ENCODE measurements at regions not wholly inside any gene's neighbourhood (a gene's known extent, or its start where the extent isn't known, plus 50 kb on each side); places are given as distances from the start of the nearest gene placed in this dataset.

- no peak for DNase-seq (ENCODE audit: low spot score)
These were observed 1208.3 kb downstream of the PCDH9 start for GRCh38 chr13:66021846-66022245.

GRCh38 chr13:66014771-66015170 lies 1215.4 kb downstream of the PCDH9 start:
- no peak overlapping the region for H3K27ac Mint-ChIP-seq
- POLR2A ChIA-PET = no interaction called here
- H3K27me3 Mint-ChIP-seq (ENCODE audit: low read depth) = no peaks in the 10 kb centered on the region

More at GRCh38 chr13:66021846-66022245, 1208.3 kb downstream of the PCDH9 start:
- TF ChIP-seq CBFB (CRISPR knock-in tag; IDR thresholded peaks at IDR 0.05; ENCODE audit: low read depth) (no peak), NFATC4 (CRISPR knock-in tag; IDR thresholded peaks at IDR 0.05) (no peak), ATF1 (CRISPR knock-in tag; IDR thresholded peaks at IDR 0.05) (no peak), ZBTB21 (CRISPR knock-in tag; IDR thresholded peaks at IDR 0.05; ENCODE audit: borderline replicate concordance) (no peak)
- CTCF ChIA-PET = no interaction called here
- no peak overlapping the region for H3K4me3 Mint-ChIP-seq
- POLR2A ChIA-PET = no interaction called here
- H3K27me3 Mint-ChIP-seq (ENCODE audit: low read depth) = no peaks in the 10 kb centered on the region
- ATAC-seq = no peak
- H3K9me3 Mint-ChIP-seq = peaks cover 3% of the 10 kb centered on the region
- no peak overlapping the region for H3K27ac Mint-ChIP-seq
- H3K36me3 Mint-ChIP-seq = no peaks in the 10 kb centered on the region
- H3K4me1 Mint-ChIP-seq = no peaks in the 10 kb centered on the region

GRCh38 chr13:66009241-66009640 lies 1220.9 kb downstream of the PCDH9 start:
- Mint-ChIP-seq H3K27me3 (ENCODE audit: low read depth) (no peaks in the 10 kb centered on the region), H3K36me3 (no peaks in the 10 kb centered on the region), H3K4me1 (no peaks in the 10 kb centered on the region), H3K27ac (no peak overlapping the region), H3K9me3 (peaks cover 10% of the 10 kb centered on the region), H3K4me3 (no peak overlapping the region)
- TF ChIP-seq E2F4 (CRISPR knock-in tag; IDR thresholded peaks at IDR 0.05; ENCODE audit: borderline replicate concordance, low read depth) (no peak), E2F1 (CRISPR knock-in tag; IDR thresholded peaks at IDR 0.05) (no peak), ZNF423 (CRISPR knock-in tag; IDR thresholded peaks at IDR 0.05) (no peak), ETV6 (CRISPR knock-in tag; IDR thresholded peaks at IDR 0.05) (no peak), CBFB (CRISPR knock-in tag; IDR thresholded peaks at IDR 0.05; ENCODE audit: low read depth) (no peak), PREB (CRISPR knock-in tag; IDR thresholded peaks at IDR 0.05; ENCODE audit: borderline replicate concordance) (no peak), GABPB1 (CRISPR knock-in tag; IDR thresholded peaks at IDR 0.05) (no peak), TCF7 (CRISPR knock-in tag; IDR thresholded peaks at IDR 0.05; ENCODE audit: low read depth) (no peak), FOXP1 (CRISPR knock-in tag; IDR thresholded peaks at IDR 0.05; ENCODE audit: borderline replicate concordance) (no peak), MYBL2 (CRISPR knock-in tag; IDR thresholded peaks at IDR 0.05) (no peak)
- ChIA-PET CTCF (no interaction called here), POLR2A (no interaction called here)
- no peak for ATAC-seq
- DNase-seq (ENCODE audit: low spot score) = no peak

More at GRCh38 chr13:66014771-66015170, 1215.4 kb downstream of the PCDH9 start:
- no peak overlapping the region for H3K4me3 Mint-ChIP-seq
- ATAC-seq (no peak), DNase-seq (ENCODE audit: low spot score) (no peak)
- TF ChIP-seq STAT6 (CRISPR knock-in tag; conservative IDR thresholded peaks at IDR 0.05; ENCODE audit: low read depth) (no peak), GABPB1 (CRISPR knock-in tag; IDR thresholded peaks at IDR 0.05) (no peak), FOXP4 (CRISPR knock-in tag; IDR thresholded peaks at IDR 0.05) (no peak)
- no peaks in the 10 kb centered on the region for H3K4me1 Mint-ChIP-seq
- no peaks in the 10 kb centered on the region for H3K36me3 Mint-ChIP-seq
- H3K9me3 Mint-ChIP-seq = peaks cover 8% of the 10 kb centered on the region
- CTCF ChIA-PET = no interaction called here
